HepG2 (cell line): ENCODE measurements at regions not wholly inside any gene's neighbourhood (a gene's known extent, or its start where the extent isn't known, plus 50 kb on each side); places are given as distances from the start of the nearest gene placed in this dataset.

Source experiments
- ETV6 ChIP-seq: sonication (generic); formaldehyde crosslinking; conservative IDR thresholded peaks from 2 replicates; pipeline ENCODE4 v1.4.0; 2020; ENCODE audit warnings: missing genetic modification reagents
- EZH2 ChIP-seq: conservative IDR thresholded peaks from 2 replicates; pipeline ENCODE4 v1.6.1; 2012; ENCODE audit warnings: mild to moderate bottlenecking, low read depth, low read length, moderate library complexity
- FLYWCH1 ChIP-seq: sonication (generic); formaldehyde crosslinking; IDR thresholded peaks from 2 replicates; pipeline ENCODE4 v1.8.1; 2023; ENCODE audit warnings: mild to moderate bottlenecking, missing genetic modification reagents
- NFIC ChIP-seq: IDR thresholded peaks from 2 replicates; pipeline ENCODE4 v1.6.1; 2012; ENCODE audit warnings: mild to moderate bottlenecking, low read length, inconsistent platforms
- NR3C1 ChIP-seq: sonication (generic); formaldehyde crosslinking; IDR thresholded peaks from 2 replicates; pipeline ENCODE4 v1.4.0; 2020; ENCODE audit warnings: missing genetic modification reagents
- RBM22 ChIP-seq: fragments of 200-400 bp; formaldehyde crosslinking; optimal IDR thresholded peaks from 2 replicates; pipeline ENCODE3; 2017; ENCODE audit warnings: mild to moderate bottlenecking, low read length, moderate library complexity
- REPIN1 ChIP-seq: sonication (generic); formaldehyde crosslinking; IDR thresholded peaks from 2 replicates; pipeline ENCODE4 v1.8.0; 2022; ENCODE audit warnings: missing genetic modification reagents, low read depth, mild to moderate bottlenecking, borderline replicate concordance
- ZNF280D ChIP-seq: sonication (generic); formaldehyde crosslinking; IDR thresholded peaks from 2 replicates; pipeline ENCODE4 v1.5.1; 2020; ENCODE audit warnings: mild to moderate bottlenecking, missing genetic modification reagents
- ZNF550 ChIP-seq: sonication (generic); formaldehyde crosslinking; IDR thresholded peaks from 2 replicates; pipeline ENCODE4 v1.4.0; 2020; ENCODE audit warnings: mild to moderate bottlenecking, missing genetic modification reagents, borderline replicate concordance
- ZNF615 ChIP-seq: sonication (generic); formaldehyde crosslinking; IDR thresholded peaks from 2 replicates; pipeline ENCODE4 v1.5.0; 2020; ENCODE audit warnings: mild to moderate bottlenecking, missing genetic modification reagents, borderline replicate concordance

- TF ChIP-seq NR3C1 (CRISPR knock-in tag) (no peak), ZNF280D (no peak), FLYWCH1 (CRISPR knock-in tag) (no peak), ZNF615 (CRISPR knock-in tag) (no peak), ETV6 (CRISPR knock-in tag) (no peak), REPIN1 (CRISPR knock-in tag) (no peak), RBM22 (no peak), NFIC (no peak), EZH2 (no peak), ZNF550 (CRISPR knock-in tag) (no peak)
These were observed 91.5 kb downstream of the UTP18 start for GRCh38 chr17:51351890-51352289.
